GM21576 (cell line): ENCODE measurements at regions not wholly inside any gene's neighbourhood (a gene's known extent, or its start where the extent isn't known, plus 50 kb on each side); places are given as distances from the start of the nearest gene placed in this dataset.
"Not testable (repeated sequence)": the region's sequence is repeated elsewhere in the genome, so short reads cannot be mapped to it uniquely, and the experiment has no call there.

Experiments used
- ATAC-seq: cut with Tn5 transposase; IDR thresholded peaks from one replicate; pipeline ENCODE4 v1.9.1; 2021; ENCODE audit warnings: mild to moderate bottlenecking, moderate library complexity; ENCODE audit not compliant: unreplicated experiment

DNA sequence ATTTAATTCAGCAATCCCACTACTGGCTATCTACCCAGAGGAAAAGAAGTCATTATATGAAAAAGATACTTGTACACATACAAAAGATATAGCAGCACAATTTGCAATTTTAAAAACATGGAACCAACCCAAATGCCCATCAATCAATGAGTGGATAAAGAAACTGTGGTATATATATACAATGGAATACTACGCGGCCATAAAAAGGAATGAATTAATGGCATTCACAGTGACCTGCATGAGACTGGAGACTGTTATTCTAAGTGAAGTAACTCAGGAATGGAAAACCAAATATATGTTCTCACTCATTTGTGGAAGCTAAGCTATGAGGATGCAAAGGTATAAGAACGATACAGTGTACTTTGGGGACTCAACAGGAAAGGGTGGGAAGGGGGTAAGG, 102.8 kb upstream of the KCNMA1 start:
- not testable (repeated sequence) for ATAC-seq

DNA sequence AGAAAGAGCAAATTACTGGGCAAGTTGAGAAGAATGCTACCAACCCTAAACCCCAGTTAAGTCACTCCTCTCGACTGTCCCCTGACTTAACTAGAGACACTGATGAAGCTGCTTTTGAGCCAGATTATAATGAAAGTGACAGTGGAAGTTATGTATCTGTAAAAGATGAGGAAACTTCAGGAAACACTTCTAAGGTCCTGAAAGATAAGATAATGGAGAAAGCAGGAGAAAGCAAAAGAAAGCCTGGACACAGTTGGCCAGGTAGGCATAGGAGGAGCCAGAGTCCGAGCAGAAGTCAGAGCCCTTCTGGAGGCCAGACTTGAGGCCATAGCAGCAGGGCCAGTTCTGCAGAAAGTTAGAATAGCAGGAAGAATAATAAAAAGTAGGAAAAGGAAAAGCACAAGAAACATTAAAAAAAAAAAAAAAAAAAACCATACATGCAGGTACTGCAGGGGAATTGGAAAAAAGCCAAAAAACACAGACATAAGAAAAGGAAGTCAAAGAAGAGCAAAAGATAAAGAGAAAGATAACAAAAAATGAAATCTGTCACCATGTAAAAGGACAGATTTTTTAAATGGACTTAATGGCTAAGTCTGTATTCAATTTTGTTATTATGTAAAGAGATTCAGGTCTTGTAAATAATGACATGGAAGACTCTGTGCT, 101.0 kb upstream of the KCNMA1 start:
- no peak for ATAC-seq

DNA sequence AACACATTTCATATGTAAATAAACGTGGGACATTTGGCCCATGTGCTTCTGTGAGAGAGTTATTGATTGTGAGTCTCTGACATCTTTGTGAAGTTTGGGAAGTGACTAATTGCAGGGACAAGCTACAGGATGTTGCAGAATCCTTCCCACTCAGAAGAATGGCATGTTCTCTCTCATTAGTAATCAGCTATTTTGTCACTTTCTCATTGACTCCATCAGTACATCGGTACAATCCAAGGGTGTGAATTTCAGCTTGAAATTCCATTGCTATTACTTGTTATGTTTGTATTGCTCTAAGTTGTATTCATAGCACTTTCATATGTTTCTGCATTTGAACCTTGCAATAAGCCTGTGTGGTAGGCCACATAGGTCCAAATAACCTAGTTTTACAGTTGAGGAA, 100.0 kb upstream of the KCNMA1 start:
- ATAC-seq = no peak

DNA sequence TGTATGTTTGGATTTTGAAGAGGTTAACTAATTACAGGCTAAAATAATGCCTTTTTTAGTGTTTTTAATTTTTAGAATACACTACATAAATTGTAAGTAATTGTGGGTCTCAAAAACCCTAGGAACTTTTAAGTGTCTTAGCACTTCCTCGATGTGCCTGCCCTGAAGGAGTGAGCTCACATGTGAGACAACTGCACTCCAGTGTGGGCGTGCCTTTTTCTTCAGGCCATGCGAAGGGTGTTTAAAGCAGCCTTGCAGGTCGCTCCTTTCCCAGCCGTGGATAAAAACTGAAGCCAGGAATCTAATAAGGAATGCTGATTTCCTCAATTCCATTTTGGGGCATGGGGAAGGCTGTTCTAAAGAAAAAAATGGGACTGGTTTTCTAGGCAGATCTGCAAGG, 97.5 kb upstream of the KCNMA1 start:
- not testable (repeated sequence) for ATAC-seq

DNA sequence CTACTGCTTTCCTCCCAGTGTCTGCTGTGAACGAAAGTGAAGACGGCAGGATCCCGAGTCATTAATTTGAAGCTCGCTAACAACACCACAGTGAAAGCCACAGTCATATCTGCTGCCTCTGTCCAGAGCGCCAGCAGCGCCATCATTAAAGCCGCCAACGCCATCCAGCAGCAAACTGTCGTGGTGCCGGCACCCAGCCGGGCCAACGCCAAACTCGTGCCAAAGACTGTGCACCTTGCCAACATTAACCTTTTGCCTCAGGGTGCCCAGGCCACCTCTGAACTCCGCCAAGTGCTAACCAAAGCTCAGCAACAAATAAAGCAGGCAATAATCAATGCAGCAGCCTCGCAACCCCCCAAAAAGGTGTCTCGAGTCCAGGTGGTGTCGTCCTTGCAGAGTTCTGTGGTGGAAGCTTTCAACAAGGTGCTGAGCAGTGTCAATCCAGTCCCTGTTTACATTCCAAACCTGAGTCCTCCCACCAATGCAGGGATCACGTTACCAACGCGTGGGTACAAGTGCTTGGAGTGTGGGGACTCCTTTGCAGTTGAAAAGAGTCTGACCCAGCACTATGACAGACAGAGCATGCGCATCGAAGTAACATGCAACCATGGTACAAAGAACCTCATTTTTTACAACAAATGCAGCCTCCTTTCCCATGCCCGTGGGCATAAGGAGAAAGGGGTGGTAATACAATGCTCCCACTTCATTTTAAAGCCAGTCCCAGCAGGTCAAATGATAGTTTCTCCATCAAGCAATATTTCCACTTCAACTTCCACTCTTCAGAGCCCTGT, 94.8 kb upstream of the KCNMA1 start:
- no peak for ATAC-seq

DNA sequence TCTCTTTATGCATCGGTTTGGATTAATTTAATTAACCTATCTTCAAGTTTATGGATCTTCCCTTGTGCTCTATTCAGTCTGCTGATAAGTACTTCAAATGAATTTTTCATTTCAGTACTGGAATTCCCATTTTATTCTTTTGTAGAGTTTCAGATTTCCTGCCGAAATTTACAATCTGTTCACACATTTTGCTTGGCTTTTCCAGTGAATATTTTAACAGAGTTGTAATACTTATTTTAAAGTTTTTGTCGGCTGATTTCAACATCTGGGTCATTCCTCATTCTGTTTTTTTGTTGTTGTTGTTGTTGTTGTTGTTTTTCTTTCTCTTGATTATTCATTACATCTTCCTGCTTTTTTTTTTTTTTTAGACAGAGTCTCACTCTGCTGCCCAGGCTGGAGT, 89.9 kb upstream of the KCNMA1 start:
- ATAC-seq = no peak

DNA sequence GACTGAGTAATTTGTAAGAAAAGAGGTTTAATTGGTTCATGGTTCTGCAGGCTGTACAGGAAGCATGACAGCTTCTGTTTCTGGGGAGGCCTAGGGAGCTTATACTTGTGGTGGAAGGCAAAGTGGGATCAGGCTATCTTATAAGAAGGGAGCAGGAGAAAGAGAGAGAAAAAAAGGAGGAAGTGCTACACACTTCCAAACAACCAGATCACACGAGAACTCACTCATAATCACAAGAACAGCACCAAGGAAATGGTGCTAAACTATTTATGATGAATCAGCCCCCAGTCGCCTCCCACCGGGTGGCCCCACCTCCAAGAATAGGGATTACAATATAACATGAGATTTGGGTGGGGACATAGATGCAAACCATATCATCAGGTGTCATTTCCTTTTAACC, 89.1 kb upstream of the KCNMA1 start:
- no peak for ATAC-seq

DNA sequence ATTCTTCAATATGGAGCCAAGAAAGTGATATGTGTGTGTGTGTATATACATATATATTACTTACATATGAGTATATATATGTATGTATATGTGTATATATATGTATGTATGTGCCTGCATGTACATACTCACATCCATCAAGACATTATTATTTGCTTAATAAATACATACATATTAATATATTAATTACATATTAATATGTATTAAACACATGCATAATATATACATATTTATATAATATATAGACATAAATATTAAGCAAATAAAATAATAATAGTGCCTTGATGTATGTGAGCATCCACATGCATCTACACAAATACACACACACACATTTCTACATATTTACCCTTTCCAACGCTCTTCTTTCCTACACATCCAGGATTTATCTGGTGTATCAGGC, 88.7 kb upstream of the KCNMA1 start:
- ATAC-seq = no peak

DNA sequence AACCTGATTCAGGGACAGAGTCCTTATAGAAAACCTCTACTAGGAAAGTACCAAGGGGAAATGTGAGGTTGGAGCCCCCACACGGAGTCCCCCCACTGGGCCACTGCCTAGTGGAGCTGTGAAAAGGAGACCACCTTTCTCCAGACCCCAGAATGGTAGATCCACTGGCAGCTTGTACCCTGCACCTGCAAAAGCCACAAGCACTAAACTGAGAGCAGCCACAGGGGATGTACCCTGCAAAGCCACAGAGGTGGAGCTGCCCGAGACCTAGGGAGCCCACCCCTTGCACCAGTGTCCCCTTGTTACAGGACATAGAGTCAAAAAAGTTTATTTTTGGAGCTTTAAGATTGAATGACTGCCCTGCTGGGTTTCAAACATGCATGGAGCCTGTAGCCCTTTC, 87.2 kb upstream of the KCNMA1 start:
- no peak for ATAC-seq

DNA sequence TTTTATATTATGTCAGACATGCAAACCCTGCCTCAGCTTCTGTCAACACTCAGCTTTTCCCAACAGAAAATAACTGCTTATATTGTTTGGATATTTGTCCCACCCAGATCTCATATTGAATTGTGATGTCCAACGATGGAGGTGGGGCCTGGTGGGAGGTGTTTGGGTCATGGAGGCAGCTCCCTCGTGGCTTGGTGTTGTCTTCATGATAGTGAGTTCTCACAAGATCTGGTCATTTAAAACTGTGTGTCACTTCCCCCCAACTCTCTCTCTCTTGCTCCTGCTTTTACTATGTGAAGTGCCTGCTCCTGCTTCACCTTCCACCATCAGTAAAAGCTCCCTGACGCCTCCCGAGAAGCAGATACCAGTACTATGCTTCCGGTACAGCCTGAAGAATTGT, 85.8 kb upstream of the KCNMA1 start:
- no peak for ATAC-seq

DNA sequence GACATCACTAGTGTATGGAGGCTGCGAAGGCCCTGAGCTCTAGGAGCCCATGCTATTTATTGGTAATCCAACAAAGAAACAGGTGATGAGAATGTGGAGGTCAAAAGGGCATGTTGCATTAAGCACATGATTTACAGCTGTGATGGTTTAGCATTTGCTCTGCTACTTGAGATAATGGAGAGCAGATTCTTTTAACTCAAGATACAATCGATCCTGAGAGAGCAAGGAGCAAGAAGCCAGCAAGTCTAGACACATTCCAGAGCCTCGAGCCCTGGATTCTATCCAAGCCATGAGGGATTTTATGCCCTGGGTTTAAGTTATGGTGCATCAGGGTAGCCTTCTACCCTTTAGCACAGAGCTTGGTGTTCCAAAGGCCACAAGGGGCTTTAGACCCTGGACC, 85.3 kb upstream of the KCNMA1 start:
- ATAC-seq = not testable (repeated sequence)

DNA sequence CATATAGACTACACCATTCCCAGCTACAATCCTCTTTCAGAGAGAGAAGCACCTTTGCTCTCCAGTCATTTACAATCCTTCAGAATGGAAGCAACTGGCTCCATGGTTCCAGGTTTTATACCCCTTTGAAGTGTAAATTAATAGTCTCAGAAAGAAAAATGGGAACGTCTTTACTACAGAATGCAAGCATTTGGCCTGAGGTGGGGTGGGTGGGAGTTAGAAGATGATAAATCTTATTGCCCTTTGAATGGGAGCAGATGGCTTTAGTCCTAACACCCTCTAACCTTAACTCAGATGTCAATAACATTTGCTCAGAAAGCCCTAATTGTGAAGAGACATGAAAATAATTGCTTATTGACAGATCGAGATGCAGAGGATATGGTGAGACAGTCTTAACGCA, 84.2 kb upstream of the KCNMA1 start:
- no peak for ATAC-seq

DNA sequence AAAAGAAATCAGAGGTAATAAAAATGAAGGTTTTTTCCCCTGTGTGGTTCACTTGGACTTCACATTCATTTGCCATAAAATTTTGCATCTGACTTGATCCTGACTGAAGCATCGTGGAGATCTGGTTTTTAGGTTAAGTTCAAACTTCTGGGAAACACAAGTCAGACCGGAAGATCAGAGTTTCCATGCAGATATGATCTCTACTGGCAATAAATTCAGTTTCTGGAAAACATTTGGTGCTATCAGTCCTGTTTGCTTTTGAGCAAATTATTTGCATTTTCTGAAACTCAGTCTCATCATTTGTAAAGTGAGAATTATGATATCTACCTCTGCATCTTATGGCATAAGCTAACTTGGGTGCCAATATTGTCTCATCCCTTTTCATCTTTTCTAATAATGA, 81.3 kb upstream of the KCNMA1 start:
- ATAC-seq = no peak

DNA sequence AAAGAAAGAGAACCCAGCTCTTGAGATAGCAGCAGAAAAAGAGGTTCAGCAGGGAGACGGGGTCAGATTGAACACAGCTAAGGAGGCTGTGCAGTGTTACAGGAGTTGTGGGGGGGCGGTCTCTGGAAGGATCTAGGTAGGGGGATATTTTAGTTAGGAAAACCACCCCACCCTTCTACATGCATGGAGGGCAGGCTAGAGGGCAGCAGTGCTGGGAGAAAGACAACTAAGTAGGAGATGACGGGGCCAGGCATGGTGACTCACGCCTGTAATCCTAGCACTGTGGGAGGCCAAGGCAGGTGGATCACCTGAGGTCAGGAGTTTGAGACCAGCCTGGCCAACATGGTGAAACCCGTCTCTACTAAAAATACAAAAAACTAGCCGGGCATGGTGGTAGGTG, 80.7 kb upstream of the KCNMA1 start:
- ATAC-seq = not testable (repeated sequence)

DNA sequence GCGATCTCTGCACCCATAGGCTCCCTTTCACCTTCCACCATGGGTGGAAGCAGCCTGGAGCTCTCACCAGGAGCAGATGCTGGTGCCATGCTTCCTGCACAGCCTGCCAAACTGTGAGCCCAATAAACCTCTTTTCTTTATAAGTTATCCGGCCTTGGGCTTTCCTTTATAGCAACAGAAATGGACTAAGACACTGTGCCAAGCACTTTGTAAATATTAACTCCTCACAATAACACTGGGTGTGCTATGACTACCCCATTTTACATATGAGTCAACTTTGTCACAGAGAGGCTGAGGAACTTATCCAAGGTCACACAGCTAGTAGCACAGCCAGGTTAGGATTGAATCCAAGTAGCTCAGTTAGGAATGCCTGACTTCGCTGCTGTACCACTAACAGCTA, 79.7 kb upstream of the KCNMA1 start:
- ATAC-seq = no peak

DNA sequence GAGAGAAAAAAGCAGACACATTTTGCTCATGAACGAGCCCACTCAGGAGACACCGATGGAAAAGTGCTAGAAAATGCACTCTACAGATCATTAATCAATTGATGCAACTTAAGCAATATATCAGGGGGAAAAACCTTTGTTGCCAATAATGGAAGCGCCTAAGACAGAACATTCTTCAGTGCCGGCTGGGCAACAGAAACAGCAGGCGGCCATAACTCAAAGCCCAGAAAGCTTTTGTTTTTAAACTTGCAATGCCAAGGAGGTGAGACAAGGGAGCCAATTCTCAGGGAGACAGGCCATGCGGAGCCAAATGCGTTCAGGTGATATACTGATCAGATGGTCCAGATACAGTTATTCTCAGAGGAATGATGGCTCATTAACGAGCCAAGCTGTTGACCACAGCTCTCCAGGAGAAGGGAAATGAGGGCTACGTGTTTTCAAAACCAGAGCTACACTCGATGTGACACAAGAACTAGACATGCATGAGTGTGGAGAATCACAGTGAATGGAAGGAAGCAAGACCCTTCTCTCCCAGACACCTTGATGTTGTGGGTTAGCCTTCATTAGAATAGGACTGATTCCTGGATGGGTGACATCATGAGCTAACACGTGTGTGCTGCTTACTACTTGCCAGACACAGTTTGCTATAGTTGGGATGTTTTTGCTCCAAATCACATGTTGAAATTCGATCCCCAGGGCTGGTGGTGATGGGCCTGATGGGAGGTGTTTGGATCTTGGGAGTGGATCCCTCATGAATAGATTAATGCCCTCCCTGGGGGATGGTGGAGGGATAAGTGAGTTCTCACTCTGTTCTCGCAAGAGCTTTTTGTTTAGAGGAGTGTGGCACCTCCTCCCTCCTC, 79.1 kb upstream of the KCNMA1 start:
- ATAC-seq = no peak

DNA sequence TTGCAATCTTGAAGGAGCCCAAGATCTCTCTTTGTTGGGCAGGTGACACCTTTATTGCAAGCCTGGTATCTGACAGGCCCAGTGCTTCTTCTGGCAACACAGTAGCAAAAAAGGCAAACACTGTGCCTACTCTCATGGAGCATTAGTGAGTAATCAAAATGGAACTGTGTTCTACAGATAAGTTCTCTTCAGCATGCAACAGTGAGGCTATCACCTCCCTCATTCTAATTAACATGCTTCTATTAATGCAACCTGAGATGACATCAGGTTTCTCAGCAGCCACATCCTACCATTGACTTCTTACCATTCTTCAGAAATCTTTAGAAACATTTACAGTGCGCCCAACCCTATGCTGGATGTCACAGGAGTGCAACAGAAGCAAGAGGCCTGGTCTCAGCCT, 77.9 kb upstream of the KCNMA1 start:
- ATAC-seq = no peak

DNA sequence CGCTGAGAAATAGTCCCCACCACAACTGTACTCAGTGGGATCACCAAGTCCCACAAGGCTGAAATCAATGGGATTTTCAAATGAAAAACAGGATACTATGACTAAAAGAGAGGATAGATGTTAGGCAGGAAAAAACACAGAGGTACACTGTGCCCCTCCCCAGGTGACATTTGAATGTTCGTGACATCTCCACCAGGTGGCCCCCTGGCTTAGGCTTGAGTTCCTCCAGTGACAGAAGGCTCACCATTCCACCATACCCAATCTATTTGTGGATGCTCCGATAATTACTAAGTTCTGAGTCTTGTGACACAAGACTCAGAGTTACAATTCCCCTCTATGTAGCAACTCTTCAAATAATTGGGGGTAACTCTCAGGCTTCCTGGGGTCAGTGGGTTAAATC, 77.5 kb upstream of the KCNMA1 start:
- ATAC-seq = no peak

DNA sequence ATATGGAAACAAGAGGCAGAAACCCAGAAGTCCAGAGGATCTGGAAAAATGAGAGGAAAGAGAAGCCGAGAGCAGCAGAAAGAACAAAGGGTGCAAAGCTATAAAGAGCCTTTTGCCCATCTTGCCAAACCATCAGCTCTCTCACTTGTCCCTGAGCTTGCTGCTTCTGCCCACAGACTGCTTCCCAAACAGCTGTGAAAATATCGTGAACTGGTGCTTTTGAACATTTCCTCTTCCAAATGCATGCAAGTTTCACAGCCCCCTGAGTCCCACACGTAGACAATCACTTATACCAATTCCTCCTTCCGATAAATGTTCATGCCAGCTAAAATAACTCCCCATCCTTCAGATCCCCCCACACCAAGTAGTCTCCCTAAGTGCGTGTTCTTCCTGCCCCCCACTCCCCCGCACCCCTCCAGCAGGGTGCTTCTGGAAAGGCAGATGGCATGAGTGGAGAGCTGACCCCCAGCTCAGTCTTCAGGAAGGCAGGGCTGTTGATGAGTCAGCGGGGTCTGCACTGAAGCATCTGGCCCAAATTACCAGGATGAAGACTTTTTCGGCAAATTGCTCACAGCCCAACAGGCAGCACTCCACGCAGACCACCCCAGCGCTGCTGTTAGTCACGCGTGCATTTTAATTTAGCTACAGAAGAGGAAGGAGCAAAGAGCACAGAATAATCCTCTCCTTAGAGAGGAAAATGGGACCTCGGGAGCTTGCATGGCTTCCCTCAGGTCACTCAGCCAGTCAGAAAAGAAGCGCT, 76.1 kb upstream of the KCNMA1 start:
- ATAC-seq = no peak

DNA sequence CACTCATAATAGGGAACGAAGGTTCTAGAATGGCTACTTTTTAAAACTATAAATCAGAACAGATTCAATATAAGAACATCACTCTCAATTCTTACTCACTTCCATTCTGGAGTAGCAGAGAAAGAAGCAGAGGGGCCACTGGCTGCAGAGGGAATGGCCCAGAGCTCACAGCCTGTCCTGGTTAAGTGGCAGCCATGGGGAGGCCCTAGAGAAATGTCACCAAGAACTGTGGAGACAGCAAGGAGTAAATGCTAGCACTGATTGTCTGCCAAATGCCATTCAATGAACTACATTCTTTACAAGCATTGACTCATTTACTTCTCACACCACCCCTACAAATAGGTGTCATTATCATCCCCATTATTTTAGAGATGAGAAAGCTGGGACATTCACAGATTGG, 74.6 kb upstream of the KCNMA1 start:
- no peak for ATAC-seq

DNA sequence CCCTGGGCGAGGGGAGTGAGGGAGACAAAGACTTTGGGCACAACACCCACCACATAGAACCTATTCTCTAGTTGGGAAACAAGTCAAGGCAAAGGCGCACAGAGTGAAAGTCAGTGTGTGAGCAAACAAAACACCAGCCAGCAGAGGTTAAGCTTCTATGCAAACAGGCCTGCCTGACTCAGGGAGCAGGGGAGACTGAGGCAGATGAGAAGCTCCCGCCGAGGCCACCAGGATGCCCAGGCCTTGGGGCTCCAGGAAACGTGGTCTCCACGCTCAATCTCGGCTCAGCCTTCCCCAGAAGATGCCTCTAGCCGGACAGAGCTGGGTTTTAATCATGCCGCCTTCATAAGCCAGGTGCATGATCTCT, 74.1 kb upstream of the KCNMA1 start:
- no peak for ATAC-seq
